HG03097 (cell line): ENCODE measurements at regions not wholly inside any gene's neighbourhood (a gene's known extent, or its start where the extent isn't known, plus 50 kb on each side); places are given as distances from the start of the nearest gene placed in this dataset.

ENCODE experiments used
- ATAC-seq: cut with Tn5 transposase; IDR thresholded peaks from one replicate; pipeline ENCODE4 v1.9.1; 2021; ENCODE audit not compliant: unreplicated experiment, low FRiP score

DNA sequence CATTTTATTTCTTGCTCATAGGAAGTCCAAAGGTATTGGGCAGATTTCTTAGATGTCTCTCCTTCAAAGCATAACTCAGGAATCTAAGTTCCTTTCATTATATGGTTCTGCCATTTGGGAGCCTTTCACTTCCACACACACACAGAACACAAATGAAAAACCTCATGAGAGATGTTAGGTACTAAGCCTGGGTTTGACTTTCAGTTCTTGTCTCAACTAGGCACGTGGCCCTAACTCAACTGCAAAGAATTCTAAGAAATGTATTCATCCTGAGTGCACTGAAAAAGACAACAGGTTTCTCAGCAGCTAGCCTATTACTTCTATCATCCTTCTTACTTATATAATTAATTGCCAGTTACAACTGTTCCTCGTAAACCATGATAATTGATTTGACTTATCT is 190.0 kb upstream of the SAMSN1 start:
- no peak for ATAC-seq

DNA sequence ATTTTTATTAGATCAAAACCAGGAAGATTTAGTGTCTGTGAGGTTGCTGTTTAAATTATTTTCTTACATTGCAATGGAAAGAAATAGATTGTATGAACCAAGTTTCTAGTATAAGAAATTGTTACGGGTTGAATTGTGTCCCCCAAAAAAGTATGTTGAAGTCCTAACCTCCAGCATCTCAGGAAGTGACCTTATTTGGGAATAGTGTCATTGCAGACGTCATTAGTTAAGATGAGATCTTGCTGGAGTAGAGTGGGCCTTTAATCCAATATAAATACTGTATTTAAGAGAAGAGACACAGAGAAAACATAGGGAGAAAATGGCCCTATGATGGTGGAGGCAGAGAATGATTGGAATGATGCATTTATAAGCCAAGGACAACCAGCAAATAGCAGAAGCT is 188.7 kb upstream of the SAMSN1 start:
- ATAC-seq: no peak

DNA sequence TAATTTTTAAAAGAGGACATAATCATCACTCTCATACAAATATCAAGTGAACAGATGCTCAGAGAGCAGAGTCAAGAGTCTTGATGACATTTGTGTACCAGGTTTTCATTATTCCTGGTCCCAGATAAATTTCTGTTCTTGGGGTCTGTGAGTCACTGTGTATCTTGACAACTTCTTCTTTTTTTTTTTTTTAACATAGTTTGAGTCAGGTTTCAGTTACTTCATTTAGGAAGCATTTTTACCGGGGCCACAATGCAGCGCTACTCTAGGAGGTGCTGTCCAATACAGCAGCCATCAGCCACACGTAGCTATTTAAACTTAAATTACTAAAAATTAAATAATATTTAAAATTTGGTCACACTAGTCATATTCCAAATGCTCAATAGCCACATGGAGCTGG is 188.1 kb upstream of the SAMSN1 start:
- no peak for ATAC-seq

DNA sequence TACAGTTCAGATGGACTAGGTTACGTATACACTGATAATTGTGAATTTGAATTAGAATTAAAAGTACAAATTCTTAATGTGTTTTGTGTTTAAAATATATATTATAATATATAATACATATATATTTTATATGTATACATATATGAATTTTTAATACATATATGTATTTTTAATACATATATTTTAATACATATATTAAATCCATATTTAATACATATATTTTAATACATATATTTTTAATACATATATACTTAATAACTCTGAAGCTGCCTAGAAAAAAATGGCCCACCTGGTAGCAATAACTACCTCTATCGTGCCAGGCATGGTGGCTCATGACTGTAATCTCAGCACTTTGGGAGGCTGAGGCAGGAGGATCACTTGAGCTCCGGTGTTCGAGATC is 179.1 kb upstream of the SAMSN1 start:
- ATAC-seq: no peak

DNA sequence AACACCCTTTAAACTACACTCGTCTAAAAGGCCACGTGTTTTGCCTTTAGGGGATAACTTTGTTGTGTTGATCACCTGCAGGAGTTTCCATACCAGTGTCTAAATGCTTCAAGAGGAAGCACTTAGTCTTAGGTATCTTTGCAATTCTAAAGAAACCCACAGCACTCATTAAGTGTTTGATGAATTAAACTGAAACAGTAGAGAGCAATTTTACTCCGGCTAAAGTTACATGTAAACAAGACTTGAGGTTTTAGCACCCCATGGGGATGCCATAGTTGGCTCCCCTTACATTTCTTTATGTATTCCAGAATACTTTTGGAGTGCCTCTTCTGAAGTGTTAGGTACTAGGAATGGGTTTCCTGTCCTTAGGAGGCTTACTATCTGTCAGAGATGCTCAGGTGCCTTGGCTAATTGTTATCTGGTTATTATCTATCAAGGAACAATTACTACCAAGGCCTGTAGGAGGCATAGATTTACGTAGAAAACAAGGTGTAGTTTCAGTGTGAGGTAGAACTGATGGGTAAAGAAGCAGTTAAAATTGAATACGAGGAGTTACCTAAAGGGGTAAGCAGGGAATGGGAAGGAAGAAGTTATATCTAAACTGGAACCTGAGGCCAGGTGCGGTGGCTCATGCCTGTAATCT is 176.8 kb upstream of the SAMSN1 start:
- ATAC-seq: no peak

DNA sequence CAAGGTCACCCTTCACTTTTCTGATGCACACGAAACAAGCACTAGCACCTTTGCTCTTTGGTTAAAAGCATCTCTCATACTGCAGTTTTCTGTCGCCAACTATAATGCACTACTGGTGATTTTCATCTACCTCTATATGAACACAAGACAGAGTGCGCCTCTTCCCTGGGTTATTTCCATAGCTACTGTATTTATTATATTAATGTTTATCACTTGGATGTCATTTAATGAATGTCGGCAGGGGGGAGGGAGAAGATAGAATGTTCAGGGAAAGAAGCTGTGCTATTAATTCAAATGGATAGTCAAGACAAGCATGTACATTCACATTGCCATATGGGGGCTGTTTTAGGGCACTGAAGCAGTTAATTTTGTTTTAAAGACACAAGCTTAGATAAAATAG is 174.1 kb upstream of the SAMSN1 start:
- ATAC-seq: no peak

DNA sequence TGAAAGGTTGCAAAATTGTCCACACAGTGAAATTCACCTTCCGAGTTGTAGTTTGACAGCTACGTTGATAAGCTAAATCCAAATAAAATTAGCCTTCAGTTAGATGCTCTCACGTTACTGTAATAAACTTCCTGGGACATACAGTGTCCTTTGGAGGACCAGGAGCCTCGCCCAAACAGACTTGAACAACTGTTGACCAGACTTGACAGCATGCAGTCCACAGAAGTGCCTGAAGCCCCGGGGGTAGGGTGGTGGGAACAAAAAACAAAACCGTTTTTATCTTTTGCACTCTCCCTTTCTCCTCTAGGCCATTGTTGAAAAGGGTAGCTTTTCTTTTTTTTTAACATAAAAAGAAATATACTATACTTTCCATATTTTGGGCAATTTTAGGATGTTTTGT is 172.8 kb upstream of the SAMSN1 start:
- no peak for ATAC-seq

DNA sequence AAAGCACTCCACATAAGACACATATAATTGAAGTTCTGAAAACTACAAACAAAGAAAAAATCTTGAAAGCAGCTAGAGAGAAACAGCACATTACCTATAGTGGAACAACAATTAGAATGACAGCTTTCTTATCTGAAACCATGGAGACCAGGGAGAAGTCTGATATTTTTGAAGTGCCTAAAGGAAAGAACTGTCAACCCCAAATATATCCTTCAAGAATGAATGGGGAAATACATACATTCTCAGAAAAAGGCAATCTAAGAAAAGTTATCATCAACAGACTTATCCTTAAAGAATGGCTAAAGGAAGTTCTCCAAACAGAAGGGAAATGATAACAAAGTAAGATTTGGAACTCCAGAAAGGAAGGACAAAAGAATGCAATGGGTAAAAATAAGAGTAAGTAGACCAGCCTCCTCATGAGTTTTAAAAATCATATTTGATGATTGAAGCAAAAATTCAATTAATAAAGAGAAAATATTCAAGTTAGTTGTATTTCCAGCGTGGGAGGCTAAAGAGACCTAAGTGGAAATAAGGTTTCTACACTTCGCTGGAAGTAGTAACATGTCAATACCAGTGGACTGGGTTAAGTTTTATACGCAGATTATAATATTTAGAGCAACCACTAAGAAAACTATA is 170.8 kb upstream of the SAMSN1 start:
- no peak for ATAC-seq

DNA sequence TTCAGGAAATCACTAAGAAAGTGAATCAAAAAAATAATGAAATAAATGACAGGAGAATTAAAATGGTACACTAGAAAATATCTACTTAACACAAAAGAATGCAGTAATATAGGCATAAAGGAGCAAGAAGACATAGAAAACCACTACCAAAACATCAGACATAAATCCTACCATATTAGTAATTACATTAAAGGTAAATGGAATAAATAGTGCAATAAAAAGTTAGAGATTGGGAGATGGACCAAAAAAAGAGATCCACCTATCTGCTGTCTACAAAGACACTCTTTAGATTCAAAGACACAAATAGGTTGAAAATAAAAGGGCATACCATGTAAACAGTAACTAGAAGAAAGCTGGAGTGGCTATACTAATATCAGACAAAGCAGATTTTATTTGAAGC is 167.0 kb upstream of the SAMSN1 start:
- ATAC-seq: no peak

DNA sequence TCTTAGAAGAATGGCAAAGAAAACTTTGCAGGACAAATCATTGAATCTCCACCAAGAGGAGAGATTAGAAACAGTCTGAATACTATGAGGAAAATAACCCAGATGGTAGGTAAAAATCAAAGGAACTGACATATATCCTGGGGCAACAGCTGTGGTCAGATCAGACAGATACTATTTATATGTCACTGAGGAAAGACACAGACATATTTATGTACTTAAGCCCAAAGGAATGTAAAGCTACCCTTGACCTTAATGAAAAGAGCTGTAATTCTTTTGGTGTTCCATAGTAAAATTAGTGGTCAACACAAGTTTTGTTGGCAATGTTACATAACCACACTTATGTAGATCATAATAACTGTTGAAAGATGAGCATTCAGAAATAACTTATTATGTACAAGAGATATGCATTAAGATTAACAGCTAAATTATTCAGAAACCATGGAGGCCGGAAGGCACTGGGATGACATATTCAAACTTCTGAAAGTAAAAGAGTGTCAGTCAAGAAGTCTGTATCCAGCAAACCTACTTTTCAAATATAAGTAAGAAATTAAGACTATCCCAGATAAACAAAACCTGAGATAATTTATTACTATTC is 166.1 kb upstream of the SAMSN1 start:
- ATAC-seq: no peak

DNA sequence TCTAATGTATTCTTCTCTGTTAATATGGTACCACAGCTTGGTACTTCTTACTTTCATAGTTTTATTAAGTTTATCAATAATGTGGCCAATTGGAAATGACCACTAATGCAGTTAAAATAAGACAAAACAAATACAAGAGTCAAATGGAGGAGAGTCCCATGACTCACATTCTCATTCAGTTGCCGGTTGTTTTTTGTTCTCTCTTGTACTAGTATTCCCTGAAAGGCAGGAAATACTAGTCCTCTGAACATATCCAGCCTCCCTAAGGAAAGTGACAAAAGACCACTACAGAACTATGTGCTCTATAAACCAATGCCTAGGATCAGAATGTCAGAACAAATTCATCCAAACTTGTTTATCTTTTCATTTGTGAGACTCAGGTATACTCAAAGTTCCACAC is 165.2 kb upstream of the SAMSN1 start:
- ATAC-seq: no peak

DNA sequence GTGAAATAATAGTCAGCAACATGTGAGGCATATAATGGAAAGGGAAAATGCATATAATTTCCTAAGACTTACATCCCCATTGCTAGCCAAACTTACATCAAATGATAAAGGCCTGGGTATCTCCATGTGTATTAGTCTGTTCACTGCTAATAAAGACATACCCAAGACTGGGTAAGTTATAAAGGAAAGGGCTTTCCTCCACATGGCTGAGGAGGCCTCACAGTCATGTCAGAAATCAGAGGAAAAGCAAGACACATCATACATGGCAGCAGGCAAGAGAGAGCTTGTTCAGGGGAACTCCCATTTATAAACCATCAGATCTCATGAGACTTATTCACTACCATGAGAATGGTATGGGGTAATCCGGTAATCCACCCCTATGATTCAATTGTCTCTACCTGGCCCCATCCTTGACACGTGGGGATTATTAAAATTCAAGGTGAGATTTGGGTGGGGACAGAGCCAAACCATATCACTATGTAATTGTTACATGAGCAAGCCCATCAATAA is 161.5 kb upstream of the SAMSN1 start:
- ATAC-seq: no peak

DNA sequence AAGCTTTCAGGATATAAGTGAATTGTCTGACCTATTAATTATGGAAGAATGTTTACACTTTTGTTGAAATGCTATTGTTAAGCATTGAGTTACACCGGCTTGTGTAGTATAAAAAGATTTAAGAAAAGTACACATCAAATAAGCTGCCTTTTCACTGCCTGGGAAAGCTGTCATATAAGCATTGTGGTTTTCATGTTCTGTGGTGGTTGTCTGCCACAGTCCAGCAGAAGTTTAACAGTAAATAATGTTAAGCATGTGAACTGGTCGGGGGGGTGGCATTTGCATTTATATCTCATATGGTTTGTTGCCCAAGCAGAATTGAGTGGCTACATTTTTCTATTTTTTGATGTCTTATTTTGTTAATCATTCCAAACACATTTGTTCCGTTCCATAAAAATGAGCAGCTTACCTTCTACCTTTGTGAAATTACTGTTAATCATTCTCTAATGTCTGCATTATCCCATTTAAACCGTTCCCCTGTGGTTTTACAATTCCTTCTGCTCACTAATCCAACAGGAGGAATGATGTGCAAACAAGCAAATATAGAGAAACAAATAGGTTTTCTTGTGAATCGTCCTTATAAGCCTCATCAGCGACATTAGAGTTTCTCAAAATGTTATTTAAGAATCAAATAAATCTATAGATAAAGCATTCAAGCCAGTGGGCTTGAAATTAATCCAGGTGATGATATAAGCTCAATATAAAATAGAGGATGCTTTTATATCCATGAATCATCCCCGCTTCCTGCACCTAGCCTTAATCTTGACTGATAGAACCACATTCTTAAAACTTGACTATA is 160.8 kb upstream of the SAMSN1 start:
- ATAC-seq: no peak

DNA sequence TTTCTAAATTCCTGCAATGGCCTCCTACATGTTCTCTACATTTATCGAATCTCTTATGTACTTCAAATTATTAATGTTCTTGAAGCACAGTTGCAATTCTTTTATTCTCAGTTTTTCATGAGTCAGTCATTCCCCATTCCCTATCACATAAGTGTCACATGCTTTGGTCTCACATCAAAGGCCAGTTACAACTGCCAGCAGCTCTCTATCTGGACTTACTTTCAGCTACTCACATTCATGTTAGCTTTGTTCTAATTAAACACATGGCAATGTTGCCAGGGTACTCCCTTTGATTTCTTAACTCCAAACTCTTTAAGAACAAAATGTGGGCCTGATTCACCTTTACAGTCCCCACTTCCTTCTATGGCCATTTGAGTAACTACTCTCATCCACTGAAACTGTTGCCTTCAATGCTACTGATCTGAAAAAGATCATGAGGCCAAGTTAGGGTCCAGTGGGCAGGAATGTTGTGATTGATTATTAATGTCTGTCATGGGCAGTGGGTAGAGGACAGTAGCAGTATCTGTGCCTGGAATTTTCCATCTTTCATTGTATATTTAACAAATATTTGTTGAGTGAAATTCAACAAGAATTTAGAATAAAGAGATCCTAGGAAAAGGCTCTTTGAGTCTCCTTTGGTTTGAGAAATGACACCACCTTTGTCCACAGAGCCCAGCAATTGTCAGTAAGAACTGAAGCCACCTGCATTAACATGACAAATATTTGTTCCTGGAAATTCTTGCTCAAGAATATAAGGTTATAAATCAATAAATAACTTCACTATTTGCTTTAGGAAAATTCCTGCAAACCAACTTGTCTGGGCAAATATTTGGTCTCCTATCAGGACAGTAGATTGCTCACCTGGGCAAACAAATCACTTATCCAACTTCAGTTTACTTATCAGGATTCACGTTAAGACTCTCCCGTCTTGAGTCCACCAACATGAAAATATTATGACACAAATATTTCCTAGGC is 153.6 kb upstream of the SAMSN1 start:
- ATAC-seq: no peak

DNA sequence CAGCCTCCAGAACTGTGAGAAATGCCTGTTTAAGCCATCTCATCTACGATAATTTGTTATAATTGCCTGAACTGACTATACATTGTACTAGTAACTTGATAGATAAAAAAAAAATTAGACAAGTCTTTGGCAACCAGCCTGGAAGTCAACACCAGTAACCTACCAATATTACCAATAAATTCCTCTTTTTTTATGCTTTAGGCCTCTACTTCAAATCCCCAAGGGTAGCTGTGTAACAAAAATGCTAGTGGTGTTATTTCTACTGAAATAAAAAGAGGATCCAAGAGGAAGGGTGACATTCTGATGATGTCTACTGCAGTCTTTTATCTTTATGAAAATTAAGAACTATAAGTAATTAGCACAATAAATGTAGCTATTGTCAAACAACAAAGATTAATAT is 151.7 kb upstream of the SAMSN1 start:
- no peak for ATAC-seq

DNA sequence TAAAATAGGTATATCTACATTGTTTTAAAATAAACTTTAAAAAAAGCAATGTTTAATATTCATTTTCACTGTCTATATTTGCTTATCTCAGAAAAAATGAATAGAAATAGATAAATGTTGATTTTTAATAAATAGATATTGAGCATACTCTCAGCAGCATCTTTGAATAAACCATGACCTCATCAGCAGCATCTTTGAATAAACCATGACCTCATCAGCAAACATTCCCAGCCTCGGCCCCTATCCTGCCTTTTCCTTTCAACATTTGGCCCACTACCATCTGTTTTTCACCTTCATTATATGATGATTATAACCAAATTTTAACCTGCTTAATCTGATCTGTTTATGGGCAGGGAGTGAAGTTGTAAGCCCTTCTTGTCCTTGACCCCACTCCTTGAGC is 148.7 kb upstream of the SAMSN1 start:
- no peak for ATAC-seq

DNA sequence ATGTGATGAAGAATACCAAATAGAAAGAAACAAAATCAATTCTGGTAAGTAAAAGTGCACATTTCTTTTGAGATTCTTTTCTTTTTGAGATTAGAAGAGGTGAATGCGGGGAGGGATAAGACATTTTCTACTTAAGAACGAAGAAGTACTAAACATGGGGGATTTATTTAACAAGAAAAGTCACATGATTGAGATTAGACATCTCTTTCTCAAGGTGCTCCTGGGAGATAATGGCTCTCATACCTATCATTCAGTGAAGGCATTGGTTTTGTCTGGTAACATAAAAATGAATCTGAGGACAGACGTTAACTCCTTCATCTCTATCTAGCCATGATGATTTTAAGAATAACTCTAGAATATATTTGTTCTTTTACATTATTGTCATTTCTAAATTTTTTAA is 147.9 kb upstream of the SAMSN1 start:
- no peak for ATAC-seq

DNA sequence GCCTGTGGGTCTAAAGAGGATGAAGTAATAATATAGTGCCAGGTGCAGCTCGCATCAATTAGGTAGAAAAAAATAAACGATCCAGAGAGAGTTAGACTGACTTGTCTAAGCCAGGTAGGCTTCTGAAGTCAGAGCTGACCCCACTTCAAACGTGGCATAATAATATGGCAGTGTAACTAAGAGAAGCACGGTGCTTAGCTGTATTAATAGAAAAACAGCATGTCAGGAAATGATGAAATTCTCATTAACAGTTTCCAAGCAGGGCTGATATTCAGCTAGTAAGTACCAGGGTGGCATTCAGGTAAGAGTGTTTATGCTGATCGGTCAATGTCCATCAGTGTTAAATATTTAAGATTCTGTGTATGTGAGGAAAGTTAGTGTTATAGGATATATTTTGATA is 145.8 kb upstream of the SAMSN1 start:
- ATAC-seq: no peak

DNA sequence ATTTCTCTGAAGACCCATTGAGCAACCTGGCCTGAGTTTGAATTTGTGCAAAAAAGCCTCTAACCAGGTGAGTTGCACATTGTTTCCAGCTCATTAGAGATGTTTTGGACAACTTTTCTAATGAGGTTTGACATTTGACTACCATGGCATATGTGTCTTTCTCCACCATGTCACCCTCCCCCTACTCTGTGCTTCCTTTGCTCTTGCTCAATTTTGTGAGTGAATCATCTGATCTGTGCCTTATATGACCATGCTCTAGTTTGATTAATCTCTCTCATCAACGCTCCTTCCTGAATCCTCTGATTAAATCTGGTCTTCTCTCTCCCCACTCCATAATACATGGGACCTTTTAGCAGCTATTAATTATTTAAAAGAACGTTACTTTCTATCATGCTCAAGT is 144.8 kb upstream of the SAMSN1 start:
- ATAC-seq: no peak

DNA sequence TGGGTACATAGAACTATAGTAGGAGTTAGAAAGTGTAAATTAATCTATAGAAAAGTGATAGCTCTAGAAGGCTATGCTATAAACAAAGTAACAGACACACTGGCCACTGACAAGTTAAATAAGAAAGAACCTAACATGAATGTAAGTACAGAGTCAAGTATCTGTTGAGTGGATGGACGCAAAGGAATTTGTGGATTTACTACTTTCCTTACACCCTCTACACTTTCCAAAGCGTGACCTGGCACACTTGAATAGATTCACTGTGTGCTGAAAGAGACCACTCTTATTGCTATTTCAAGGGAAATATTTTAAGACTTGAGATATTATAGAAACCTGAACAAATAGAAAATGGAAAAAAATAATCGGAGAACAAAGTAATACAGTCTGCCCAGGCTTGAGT is 142.8 kb upstream of the SAMSN1 start:
- ATAC-seq: no peak
